ENCODE measurements at regions not wholly inside any gene's neighbourhood (a gene's known extent, or its start where the extent isn't known, plus 50 kb on each side); places are given as distances from the start of the nearest gene placed in this dataset.
"Not testable (repeated sequence)": the region's sequence is repeated elsewhere in the genome, so short reads cannot be mapped to it uniquely, and the experiment has no call there.

- no peak for DNase-seq
- Mint-ChIP-seq H3K27ac (no peak overlapping the region), H3K27me3 (no peaks in the 10 kb centered on the region), H3K4me1 (peaks cover 8% of the 10 kb centered on the region), H3K9me3 (no peaks in the 10 kb centered on the region), H3K4me3 (no peak overlapping the region), H3K36me3 (ENCODE audit: low read depth) (peaks cover 30% of the 10 kb centered on the region)
- no peak for ATAC-seq
Observed at GRCh38 chr6:34646714-34647113, 49.9 kb downstream of the ILRUN start.

DNA sequence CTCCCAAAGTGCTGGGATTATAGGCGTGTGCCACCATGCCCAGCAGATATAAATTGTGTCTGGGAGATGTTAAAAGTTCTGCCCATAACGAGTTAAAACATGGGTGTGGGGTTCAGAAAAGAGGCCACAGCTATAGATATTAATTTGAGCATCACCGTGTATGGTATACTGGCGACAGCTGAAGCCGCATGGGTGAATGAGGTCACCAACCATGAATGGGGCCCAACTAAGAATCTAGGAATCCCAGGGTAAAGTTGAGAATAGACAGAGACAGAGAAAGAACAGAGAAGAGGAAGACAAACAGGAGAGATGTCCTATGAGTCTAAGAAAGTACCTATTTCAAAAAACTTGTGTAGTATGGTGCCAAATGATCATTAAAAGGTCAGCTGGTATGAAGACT, 50.9 kb downstream of the ILRUN start:
- Mint-ChIP-seq H3K27me3 (no peaks in the 10 kb centered on the region), H3K9me3 (no peaks in the 10 kb centered on the region), H3K4me3 (no peak overlapping the region), H3K27ac (no peak overlapping the region), H3K36me3 (ENCODE audit: low read depth) (peaks cover 24% of the 10 kb centered on the region), H3K4me1 (peaks cover 4% of the 10 kb centered on the region)
- ATAC-seq (no peak), DNase-seq (no peak)

GRCh38 chr6:34644716-34645115, 51.9 kb downstream of the ILRUN start:
- H3K4me3 Mint-ChIP-seq = no peak overlapping the region
- H3K27me3 Mint-ChIP-seq = no peaks in the 10 kb centered on the region
- H3K9me3 Mint-ChIP-seq = no peaks in the 10 kb centered on the region
- H3K27ac Mint-ChIP-seq = no peak overlapping the region
- ATAC-seq (no peak), DNase-seq (no peak)
- H3K36me3 Mint-ChIP-seq (ENCODE audit: low read depth) = peaks cover 27% of the 10 kb centered on the region
- peaks cover 7% of the 10 kb centered on the region for H3K4me1 Mint-ChIP-seq

DNA sequence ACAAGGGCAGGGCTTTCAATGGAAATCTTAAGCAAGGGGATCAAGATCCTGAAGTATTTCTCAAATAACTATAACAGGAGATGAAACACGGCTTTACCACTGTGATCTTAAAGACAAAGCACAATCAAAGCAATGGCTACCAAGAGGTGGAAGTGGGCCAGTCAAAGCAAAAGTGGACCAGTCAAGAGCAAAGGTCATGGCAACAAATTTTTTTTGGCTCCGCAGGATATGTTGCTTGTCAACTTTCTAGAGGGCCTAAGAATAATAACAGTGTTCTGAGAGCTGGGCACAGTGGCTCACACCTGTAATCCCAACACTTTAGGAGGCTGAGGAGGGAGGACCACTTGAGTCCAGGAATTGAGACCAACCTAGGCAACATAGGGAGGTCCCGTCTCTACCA, 54.1 kb downstream of the ILRUN start:
- no peaks in the 10 kb centered on the region for H3K9me3 Mint-ChIP-seq
- peaks cover 29% of the 10 kb centered on the region for H3K36me3 Mint-ChIP-seq (ENCODE audit: low read depth)
- H3K4me3 Mint-ChIP-seq = no peak overlapping the region
- no peak for ATAC-seq
- H3K27me3 Mint-ChIP-seq = no peaks in the 10 kb centered on the region
- no peak for DNase-seq
- no peak overlapping the region for H3K27ac Mint-ChIP-seq
- H3K4me1 Mint-ChIP-seq = peaks cover 17% of the 10 kb centered on the region

GRCh38 chr6:34640074-34640849, 56.3 kb downstream of the ILRUN start:
- not testable (repeated sequence) for H3K27ac Mint-ChIP-seq, H3K27me3 Mint-ChIP-seq, H3K4me3 Mint-ChIP-seq, DNase-seq, ATAC-seq, H3K9me3 Mint-ChIP-seq
- H3K4me1 Mint-ChIP-seq = peaks cover 17% of the 10 kb centered on the region
- H3K36me3 Mint-ChIP-seq (ENCODE audit: low read depth) = peaks cover 23% of the 10 kb centered on the region

DNA sequence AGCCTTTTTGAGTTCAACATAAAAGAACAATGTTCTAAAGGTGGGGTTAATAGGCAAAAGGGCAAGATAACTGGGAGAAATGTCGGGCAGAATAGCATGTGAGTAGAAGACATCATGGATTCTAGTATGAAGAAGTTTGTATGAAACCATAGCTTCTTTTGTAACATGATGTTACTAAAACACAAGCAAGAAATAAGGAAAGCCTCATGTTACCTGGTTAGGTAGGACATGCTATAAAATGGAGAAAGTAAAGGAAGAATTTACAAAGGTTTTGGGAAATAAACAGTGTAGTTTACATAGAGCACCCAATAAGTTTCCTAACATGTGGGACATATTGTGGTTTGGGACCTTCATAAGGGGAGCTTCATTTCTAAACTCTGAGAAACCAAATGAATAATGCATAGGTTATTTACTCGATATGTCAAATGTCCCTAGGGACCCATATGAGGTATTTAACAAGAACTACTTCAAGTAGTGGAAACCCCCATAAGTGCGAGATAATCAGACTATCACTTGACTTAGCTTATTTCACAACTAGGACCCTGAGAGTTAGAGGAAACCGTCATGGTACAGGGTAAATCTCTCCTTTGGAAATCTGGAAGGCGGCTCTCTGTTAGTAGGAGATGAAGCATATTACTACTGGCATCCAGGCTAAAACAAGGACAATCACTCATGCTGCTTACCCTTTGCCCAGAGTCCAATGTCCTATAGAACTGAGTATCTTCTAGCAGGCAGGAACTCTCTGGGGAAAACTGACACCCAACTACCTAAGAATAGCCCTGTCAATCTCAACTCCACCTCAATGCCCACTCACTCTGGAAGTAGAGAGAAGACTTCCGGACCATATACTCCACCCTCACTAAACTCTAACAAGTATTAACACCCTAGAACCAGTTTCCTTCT, 57.5 kb downstream of the ILRUN start:
- no peak overlapping the region for H3K4me3 Mint-ChIP-seq

GRCh38 chr6:34633785-34634184, 62.8 kb downstream of the ILRUN start:
- Mint-ChIP-seq H3K27ac (no peak overlapping the region), H3K36me3 (ENCODE audit: low read depth) (peaks cover 5% of the 10 kb centered on the region)

More for the DNA sequence above, 57.5 kb downstream of the ILRUN start:
- H3K27ac Mint-ChIP-seq = peak overlapping the region; percentile 68
- H3K36me3 Mint-ChIP-seq (ENCODE audit: low read depth) = peaks cover 16% of the 10 kb centered on the region
- no peak for DNase-seq
- H3K4me1 Mint-ChIP-seq = peaks cover 16% of the 10 kb centered on the region
- peak; percentile 75 for ATAC-seq
- H3K9me3 Mint-ChIP-seq = no peaks in the 10 kb centered on the region
- no peaks in the 10 kb centered on the region for H3K27me3 Mint-ChIP-seq

DNA sequence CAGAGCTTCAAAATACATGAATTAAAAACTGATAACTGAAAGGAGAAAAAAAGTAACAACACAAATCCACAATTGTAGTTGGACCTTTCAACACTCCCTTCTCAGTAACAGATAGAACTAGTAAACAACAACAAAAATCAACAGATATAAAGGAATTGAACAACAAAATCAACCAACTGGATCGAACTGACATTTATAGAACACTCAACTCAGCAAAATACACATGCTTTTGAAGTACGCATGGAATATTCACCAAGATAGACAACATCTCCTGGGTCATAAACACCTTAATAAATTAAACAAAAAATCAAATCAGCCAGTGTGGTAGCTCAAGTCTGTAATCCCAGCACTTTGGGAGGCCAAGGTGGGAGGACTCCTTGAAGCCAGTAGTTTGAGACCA, 63.3 kb downstream of the ILRUN start:
- Mint-ChIP-seq H3K4me3 (no peak overlapping the region), H3K4me1 (peaks cover 19% of the 10 kb centered on the region)

More at GRCh38 chr6:34633785-34634184, 62.8 kb downstream of the ILRUN start:
- no peak overlapping the region for H3K4me3 Mint-ChIP-seq
- DNase-seq (no peak), ATAC-seq (no peak)
- no peaks in the 10 kb centered on the region for H3K9me3 Mint-ChIP-seq
- no peaks in the 10 kb centered on the region for H3K27me3 Mint-ChIP-seq
- peaks cover 22% of the 10 kb centered on the region for H3K4me1 Mint-ChIP-seq

GRCh38 chr6:34630040-34630439, 66.5 kb downstream of the ILRUN start:
- Mint-ChIP-seq H3K4me3 (no peak overlapping the region), H3K27ac (no peak overlapping the region), H3K9me3 (no peaks in the 10 kb centered on the region), H3K27me3 (no peaks in the 10 kb centered on the region), H3K36me3 (ENCODE audit: low read depth) (peaks cover 5% of the 10 kb centered on the region), H3K4me1 (peaks cover 22% of the 10 kb centered on the region)
- DNase-seq (no peak), ATAC-seq (no peak)

More for the DNA sequence above, 63.3 kb downstream of the ILRUN start:
- no peaks in the 10 kb centered on the region for H3K27me3 Mint-ChIP-seq
- no peaks in the 10 kb centered on the region for H3K9me3 Mint-ChIP-seq
- H3K27ac Mint-ChIP-seq = peak overlapping the region; percentile 17
- peaks cover 5% of the 10 kb centered on the region for H3K36me3 Mint-ChIP-seq (ENCODE audit: low read depth)
- ATAC-seq (no peak), DNase-seq (no peak)

GRCh38 chr6:34627296-34627695, 69.3 kb downstream of the ILRUN start:
- ATAC-seq = no peak
- DNase-seq = no peak
- Mint-ChIP-seq H3K9me3 (no peaks in the 10 kb centered on the region), H3K36me3 (ENCODE audit: low read depth) (no peaks in the 10 kb centered on the region), H3K4me1 (peaks cover 17% of the 10 kb centered on the region), H3K4me3 (no peak overlapping the region), H3K27ac (no peak overlapping the region), H3K27me3 (no peaks in the 10 kb centered on the region)

- peaks cover 4% of the 10 kb centered on the region for H3K4me1 Mint-ChIP-seq
- ATAC-seq (no peak), DNase-seq (no peak)
- no peak overlapping the region for H3K27ac Mint-ChIP-seq
- no peaks in the 10 kb centered on the region for H3K9me3 Mint-ChIP-seq
- no peak overlapping the region for H3K4me3 Mint-ChIP-seq
- H3K27me3 Mint-ChIP-seq = no peaks in the 10 kb centered on the region
- H3K36me3 Mint-ChIP-seq (ENCODE audit: low read depth) = no peaks in the 10 kb centered on the region
Observed at GRCh38 chr6:34618430-34619182, 62.5 kb upstream of the SPDEF start.

DNA sequence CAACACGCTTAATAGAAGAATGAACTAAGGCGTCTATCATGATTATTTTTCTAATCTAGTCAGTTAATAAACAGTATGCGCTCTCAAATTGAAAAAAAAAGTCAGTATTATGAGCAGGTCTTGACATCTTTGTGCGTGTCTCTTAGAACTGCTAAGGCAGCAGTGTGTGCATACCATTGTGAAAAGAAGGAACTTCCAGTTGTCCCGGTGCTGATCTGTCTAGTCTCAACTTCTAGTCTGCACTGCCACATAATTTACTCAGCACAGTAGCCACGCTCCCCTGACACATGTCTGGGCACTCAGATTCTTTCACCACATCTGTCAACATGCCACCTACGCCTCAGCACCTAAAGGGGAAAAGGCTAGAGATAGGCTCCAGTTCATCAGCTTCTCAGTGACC, 61.1 kb upstream of the SPDEF start:
- no peaks in the 10 kb centered on the region for H3K36me3 Mint-ChIP-seq (ENCODE audit: low read depth)
- DNase-seq = no peak
- H3K27me3 Mint-ChIP-seq = no peaks in the 10 kb centered on the region
- H3K4me1 Mint-ChIP-seq = peaks cover 2% of the 10 kb centered on the region
- no peak for ATAC-seq
- no peak overlapping the region for H3K4me3 Mint-ChIP-seq
- H3K27ac Mint-ChIP-seq = no peak overlapping the region
- H3K9me3 Mint-ChIP-seq = no peaks in the 10 kb centered on the region

DNA sequence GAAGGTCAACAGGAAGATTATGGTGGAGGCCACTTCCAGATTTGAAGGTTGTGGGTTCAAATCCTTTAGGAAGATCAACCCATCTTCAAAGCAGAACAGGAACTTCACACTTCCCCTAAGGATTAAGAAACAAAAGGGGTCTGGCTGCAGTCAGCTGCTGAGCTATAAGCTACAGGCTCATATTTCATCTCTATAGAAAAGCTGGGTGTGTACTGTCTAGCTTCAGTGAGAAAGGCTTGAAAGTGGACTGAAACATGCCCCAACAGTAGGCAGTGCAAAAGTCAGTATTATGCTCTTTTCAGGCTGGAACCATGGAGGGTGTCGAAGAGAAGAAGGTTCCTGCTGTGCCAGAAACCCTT, 60.1 kb upstream of the SPDEF start:
- H3K9me3 Mint-ChIP-seq = no peaks in the 10 kb centered on the region
- no peak overlapping the region for H3K4me3 Mint-ChIP-seq
- no peaks in the 10 kb centered on the region for H3K27me3 Mint-ChIP-seq
- DNase-seq (no peak), ATAC-seq (no peak)
- H3K36me3 Mint-ChIP-seq (ENCODE audit: low read depth) = no peaks in the 10 kb centered on the region
- H3K4me1 Mint-ChIP-seq = peaks cover 2% of the 10 kb centered on the region
- H3K27ac Mint-ChIP-seq = no peak overlapping the region

DNA sequence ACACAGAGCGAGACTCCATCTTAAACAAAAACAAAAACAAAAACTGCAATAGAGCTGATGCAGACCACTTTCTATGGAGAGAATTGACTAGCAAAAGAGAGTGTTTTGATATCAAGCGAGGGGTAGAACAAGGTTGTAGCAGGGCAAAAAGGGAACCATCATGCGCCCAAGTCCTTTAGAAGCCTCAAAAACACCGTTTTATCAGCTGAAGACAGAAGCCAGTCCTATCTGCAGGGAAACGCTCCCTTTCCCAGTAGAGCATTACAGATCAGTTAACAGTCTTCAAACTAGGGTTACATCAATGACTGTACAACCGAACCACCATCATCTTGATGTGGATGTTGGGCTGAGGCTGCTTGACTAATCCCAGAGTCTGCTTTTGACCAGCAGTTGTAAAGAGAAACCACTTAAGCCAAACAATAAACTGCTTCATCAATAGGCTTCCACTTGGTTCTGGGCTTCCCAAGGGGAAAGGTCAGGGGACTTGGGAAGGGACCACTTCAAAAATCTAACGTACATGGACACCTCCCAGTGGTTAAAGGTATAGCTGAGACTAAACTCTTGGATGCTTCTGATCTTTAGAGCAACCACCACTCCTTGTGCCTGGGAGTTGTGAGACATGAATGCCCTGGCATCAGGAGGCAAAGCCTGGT, 59.6 kb upstream of the SPDEF start:
- Mint-ChIP-seq H3K9me3 (no peaks in the 10 kb centered on the region), H3K4me1 (no peaks in the 10 kb centered on the region), H3K27me3 (no peaks in the 10 kb centered on the region), H3K36me3 (ENCODE audit: low read depth) (no peaks in the 10 kb centered on the region), H3K27ac (no peak overlapping the region), H3K4me3 (no peak overlapping the region)
- no peak for ATAC-seq
- DNase-seq = no peak

Data from activated naive CD8-positive, alpha-beta T cell treated with anti-CD3 and anti-CD28 coated beads, Interleukin-2, amount 50 U/mL, for 24 hours (primary cell).